ENCODE measurements at regions not wholly inside any gene's neighbourhood (a gene's known extent, or its start where the extent isn't known, plus 50 kb on each side); places are given as distances from the start of the nearest gene placed in this dataset.

GRCh38 chr2:173762864-173763263, 202.3 kb downstream of the SP3 start:
- H3K4me3 ChIP-seq (ENCODE audit: low read depth in 1 of 2, low read length in 2 of 2): no peak overlapping the region
- no peaks in the 10 kb centered on the region for H3K27me3 ChIP-seq (ENCODE audit: control insufficient read depth in 1 of 2, insufficient read depth in 2 of 2, low read length in 2 of 2)
- H3K9me3 ChIP-seq (ENCODE audit: low read length): no peaks in the 10 kb centered on the region
- no peak overlapping the region for H3K27ac ChIP-seq (ENCODE audit: low read depth, low read length)
- no peaks in the 10 kb centered on the region for H3K4me1 ChIP-seq (ENCODE audit: insufficient read depth, low read length)
- no peak overlapping the region for H3K9ac ChIP-seq (ENCODE audit: low read length)
- H3K36me3 ChIP-seq (ENCODE audit: insufficient read depth, low read length): no peaks in the 10 kb centered on the region

- H3K9ac ChIP-seq (ENCODE audit: low read length): no peak overlapping the region
- H3K36me3 ChIP-seq (ENCODE audit: insufficient read depth, low read length): no peaks in the 10 kb centered on the region
- H3K9me3 ChIP-seq (ENCODE audit: low read length): no peaks in the 10 kb centered on the region
- no peaks in the 10 kb centered on the region for H3K4me1 ChIP-seq (ENCODE audit: insufficient read depth, low read length)
- no peaks in the 10 kb centered on the region for H3K27me3 ChIP-seq (ENCODE audit: control insufficient read depth in 1 of 2, insufficient read depth in 2 of 2, low read length in 2 of 2)
- no peak overlapping the region for H3K4me3 ChIP-seq (ENCODE audit: low read depth in 1 of 2, low read length in 2 of 2)
- H3K27ac ChIP-seq (ENCODE audit: low read depth, low read length): no peak overlapping the region
Observed at GRCh38 chr2:173763641-173764040, 201.5 kb downstream of the SP3 start.

GRCh38 chr2:173764094-173764493, 201.1 kb downstream of the SP3 start:
- Histone ChIP-seq H3K27ac (ENCODE audit: low read depth, low read length) (no peak overlapping the region), H3K36me3 (ENCODE audit: insufficient read depth, low read length) (no peaks in the 10 kb centered on the region), H3K4me1 (ENCODE audit: insufficient read depth, low read length) (no peaks in the 10 kb centered on the region), H3K9me3 (ENCODE audit: low read length) (no peaks in the 10 kb centered on the region), H3K9ac (ENCODE audit: low read length) (no peak overlapping the region), H3K4me3 (ENCODE audit: low read depth in 1 of 2, low read length in 2 of 2) (no peak overlapping the region), H3K27me3 (ENCODE audit: control insufficient read depth in 1 of 2, insufficient read depth in 2 of 2, low read length in 2 of 2) (no peaks in the 10 kb centered on the region)

GRCh38 chr2:173766537-173767289, 198.5 kb downstream of the SP3 start:
- Histone ChIP-seq H3K27ac (ENCODE audit: low read depth, low read length) (no peak overlapping the region), H3K4me3 (ENCODE audit: low read depth in 1 of 2, low read length in 2 of 2) (no peak overlapping the region), H3K9ac (ENCODE audit: low read length) (no peak overlapping the region), H3K9me3 (ENCODE audit: low read length) (no peaks in the 10 kb centered on the region), H3K36me3 (ENCODE audit: insufficient read depth, low read length) (no peaks in the 10 kb centered on the region), H3K27me3 (ENCODE audit: control insufficient read depth in 1 of 2, insufficient read depth in 2 of 2, low read length in 2 of 2) (no peaks in the 10 kb centered on the region), H3K4me1 (ENCODE audit: insufficient read depth, low read length) (no peaks in the 10 kb centered on the region)

- no peaks in the 10 kb centered on the region for H3K36me3 ChIP-seq (ENCODE audit: insufficient read depth, low read length)
- no peak overlapping the region for H3K9ac ChIP-seq (ENCODE audit: low read length)
- no peaks in the 10 kb centered on the region for H3K4me1 ChIP-seq (ENCODE audit: insufficient read depth, low read length)
- no peak overlapping the region for H3K4me3 ChIP-seq (ENCODE audit: low read depth in 1 of 2, low read length in 2 of 2)
- H3K27ac ChIP-seq (ENCODE audit: low read depth, low read length): no peak overlapping the region
- no peaks in the 10 kb centered on the region for H3K27me3 ChIP-seq (ENCODE audit: control insufficient read depth in 1 of 2, insufficient read depth in 2 of 2, low read length in 2 of 2)
- H3K9me3 ChIP-seq (ENCODE audit: low read length): no peaks in the 10 kb centered on the region
Observed at GRCh38 chr2:173770947-173771678, 194.1 kb downstream of the SP3 start.

GRCh38 chr2:173772205-173772604, 193.0 kb downstream of the SP3 start:
- no peaks in the 10 kb centered on the region for H3K4me1 ChIP-seq (ENCODE audit: insufficient read depth, low read length)
- H3K36me3 ChIP-seq (ENCODE audit: insufficient read depth, low read length): no peaks in the 10 kb centered on the region
- H3K27me3 ChIP-seq (ENCODE audit: control insufficient read depth in 1 of 2, insufficient read depth in 2 of 2, low read length in 2 of 2): no peaks in the 10 kb centered on the region
- no peaks in the 10 kb centered on the region for H3K9me3 ChIP-seq (ENCODE audit: low read length)
- H3K9ac ChIP-seq (ENCODE audit: low read length): no peak overlapping the region
- H3K27ac ChIP-seq (ENCODE audit: low read depth, low read length): no peak overlapping the region
- no peak overlapping the region for H3K4me3 ChIP-seq (ENCODE audit: low read depth in 1 of 2, low read length in 2 of 2)

GRCh38 chr2:173773076-173773475, 192.1 kb downstream of the SP3 start:
- no peak overlapping the region for H3K9ac ChIP-seq (ENCODE audit: low read length)
- H3K4me1 ChIP-seq (ENCODE audit: insufficient read depth, low read length): no peaks in the 10 kb centered on the region
- no peak overlapping the region for H3K4me3 ChIP-seq (ENCODE audit: low read depth in 1 of 2, low read length in 2 of 2)
- no peak overlapping the region for H3K27ac ChIP-seq (ENCODE audit: low read depth, low read length)
- no peaks in the 10 kb centered on the region for H3K9me3 ChIP-seq (ENCODE audit: low read length)
- H3K27me3 ChIP-seq (ENCODE audit: control insufficient read depth in 1 of 2, insufficient read depth in 2 of 2, low read length in 2 of 2): no peaks in the 10 kb centered on the region
- H3K36me3 ChIP-seq (ENCODE audit: insufficient read depth, low read length): no peaks in the 10 kb centered on the region

- H3K27me3 ChIP-seq (ENCODE audit: control insufficient read depth in 1 of 2, insufficient read depth in 2 of 2, low read length in 2 of 2): no peaks in the 10 kb centered on the region
- no peaks in the 10 kb centered on the region for H3K36me3 ChIP-seq (ENCODE audit: insufficient read depth, low read length)
- H3K9me3 ChIP-seq (ENCODE audit: low read length): no peaks in the 10 kb centered on the region
- no peak overlapping the region for H3K27ac ChIP-seq (ENCODE audit: low read depth, low read length)
- no peak overlapping the region for H3K9ac ChIP-seq (ENCODE audit: low read length)
- H3K4me3 ChIP-seq (ENCODE audit: low read depth in 1 of 2, low read length in 2 of 2): no peak overlapping the region
- H3K4me1 ChIP-seq (ENCODE audit: insufficient read depth, low read length): no peaks in the 10 kb centered on the region
Observed at GRCh38 chr2:173775440-173775839, 189.7 kb downstream of the SP3 start.

- no peaks in the 10 kb centered on the region for H3K27me3 ChIP-seq (ENCODE audit: control insufficient read depth in 1 of 2, insufficient read depth in 2 of 2, low read length in 2 of 2)
- no peaks in the 10 kb centered on the region for H3K4me1 ChIP-seq (ENCODE audit: insufficient read depth, low read length)
- no peaks in the 10 kb centered on the region for H3K9me3 ChIP-seq (ENCODE audit: low read length)
- no peak overlapping the region for H3K4me3 ChIP-seq (ENCODE audit: low read depth in 1 of 2, low read length in 2 of 2)
- no peak overlapping the region for H3K9ac ChIP-seq (ENCODE audit: low read length)
- no peak overlapping the region for H3K27ac ChIP-seq (ENCODE audit: low read depth, low read length)
- H3K36me3 ChIP-seq (ENCODE audit: insufficient read depth, low read length): no peaks in the 10 kb centered on the region
Observed at GRCh38 chr2:173782681-173783080, 182.5 kb downstream of the SP3 start.

- H3K27me3 ChIP-seq (ENCODE audit: control insufficient read depth in 1 of 2, insufficient read depth in 2 of 2, low read length in 2 of 2): no peaks in the 10 kb centered on the region
- no peak overlapping the region for H3K27ac ChIP-seq (ENCODE audit: low read depth, low read length)
- no peaks in the 10 kb centered on the region for H3K9me3 ChIP-seq (ENCODE audit: low read length)
- no peaks in the 10 kb centered on the region for H3K36me3 ChIP-seq (ENCODE audit: insufficient read depth, low read length)
- H3K9ac ChIP-seq (ENCODE audit: low read length): no peak overlapping the region
- no peak overlapping the region for H3K4me3 ChIP-seq (ENCODE audit: low read depth in 1 of 2, low read length in 2 of 2)
- H3K4me1 ChIP-seq (ENCODE audit: insufficient read depth, low read length): no peaks in the 10 kb centered on the region
Observed at GRCh38 chr2:173783382-173783781, 181.8 kb downstream of the SP3 start.

- no peak overlapping the region for H3K27ac ChIP-seq (ENCODE audit: low read depth, low read length)
- H3K4me3 ChIP-seq (ENCODE audit: low read depth in 1 of 2, low read length in 2 of 2): no peak overlapping the region
- H3K36me3 ChIP-seq (ENCODE audit: insufficient read depth, low read length): no peaks in the 10 kb centered on the region
- H3K9ac ChIP-seq (ENCODE audit: low read length): no peak overlapping the region
- no peaks in the 10 kb centered on the region for H3K27me3 ChIP-seq (ENCODE audit: control insufficient read depth in 1 of 2, insufficient read depth in 2 of 2, low read length in 2 of 2)
- no peaks in the 10 kb centered on the region for H3K9me3 ChIP-seq (ENCODE audit: low read length)
- H3K4me1 ChIP-seq (ENCODE audit: insufficient read depth, low read length): no peaks in the 10 kb centered on the region
Observed at GRCh38 chr2:173785813-173786212, 179.4 kb downstream of the SP3 start.

- Histone ChIP-seq H3K27me3 (ENCODE audit: control insufficient read depth in 1 of 2, insufficient read depth in 2 of 2, low read length in 2 of 2) (no peaks in the 10 kb centered on the region), H3K9ac (ENCODE audit: low read length) (no peak overlapping the region), H3K4me1 (ENCODE audit: insufficient read depth, low read length) (no peaks in the 10 kb centered on the region), H3K27ac (ENCODE audit: low read depth, low read length) (no peak overlapping the region), H3K9me3 (ENCODE audit: low read length) (no peaks in the 10 kb centered on the region), H3K4me3 (ENCODE audit: low read depth in 1 of 2, low read length in 2 of 2) (no peak overlapping the region), H3K36me3 (ENCODE audit: insufficient read depth, low read length) (no peaks in the 10 kb centered on the region)
Observed at GRCh38 chr2:173791502-173791901, 173.7 kb downstream of the SP3 start.
